Transverse colon (tissue), 4 donors: ENCODE measurements at regions not wholly inside any gene's neighbourhood (a gene's known extent, or its start where the extent isn't known, plus 50 kb on each side); places are given as distances from the start of the nearest gene placed in this dataset.

Experiments used
- DNase-seq: peaks from one replicate; pipeline ENCODE4 v3.0.0-alpha.2; 2019
- H3K27ac ChIP-seq, 4 donors: fragments of 200-600 bp; sonication (generic); 2 replicates each; pipeline ENCODE4 v1.5.1; 2016 to 2018; ENCODE audit warnings: inconsistent platforms in 4 of 4
- H3K27me3 ChIP-seq: fragments of 200-600 bp; sonication (generic); 2 replicates; pipeline ENCODE4 v1.5.1; 2017; ENCODE audit warnings: inconsistent platforms
- H3K36me3 ChIP-seq, 4 donors: fragments of 200-600 bp; sonication (generic); 2 replicates each; pipeline ENCODE4 v1.5.1; 2017 to 2019; ENCODE audit warnings: inconsistent platforms in 4 of 4
- H3K4me1 ChIP-seq, 4 donors: fragments of 200-600 bp; sonication (generic); 2 replicates each; pipeline ENCODE4 v1.5.1; 2017 to 2020; ENCODE audit warnings: inconsistent platforms in 4 of 4
- H3K4me3 ChIP-seq, 4 donors: fragments of 200-600 bp; sonication (generic); 1 replicate in 1 of 4; 2 replicates in 3 of 4; pipeline versions ENCODE4 v1.5.1 to v1.6.1; 2017 to 2019; ENCODE audit warnings: inconsistent platforms in 4 of 4
- H3K9me3 ChIP-seq, 2 donors: fragments of 200-600 bp; sonication (generic); 2 replicates each; pipeline ENCODE4 v1.5.1; 2017 to 2019; ENCODE audit warnings: inconsistent platforms in 2 of 2
- CTCF ChIP-seq, 5 experiments: fragments of 200-600 bp in 3 of 5; fragments of 450-650 bp in 2 of 5; sonication (generic) in 3 of 5; IDR thresholded peaks; 1 replicate in 2 of 5; 2 replicates in 3 of 5; pipeline ENCODE4 v1.5.1; 2016 to 2017; ENCODE audit warnings: antibody characterized with exemption in 5 of 5, inconsistent platforms in 3 of 5, mild to moderate bottlenecking in 2 of 5, moderate library complexity in 1 of 5
- EP300 ChIP-seq: sonication (generic); formaldehyde crosslinking; IDR thresholded peaks from one replicate; pipeline ENCODE4 v1.6.1; 2017; ENCODE audit warnings: antibody characterized with exemption, low read depth
- POLR2A ChIP-seq: fragments of 450-650 bp; IDR thresholded peaks from one replicate; pipeline ENCODE4 v1.6.1; 2016; ENCODE audit warnings: antibody characterized with exemption, mild to moderate bottlenecking, moderate library complexity
- POLR2AphosphoS5 ChIP-seq, 3 donors: sonication (generic); formaldehyde crosslinking; IDR thresholded peaks; one replicate each; pipeline ENCODE4 v1.6.1; 2016; ENCODE audit warnings: antibody characterized with exemption in 3 of 3
- WGBS, 2 donors: methylation state at CpG; one replicate each; pipeline ENCODE4 v1.1.5; 2018; ENCODE audit warnings: low coverage in 1 of 2; 5-methylcytosine and 5-hydroxymethylcytosine counted together
- in situ Hi-C, 4 donors: fragments of 200-750 bp; cut with MboI; loops; one replicate each; pipeline versions ENCODE4 v1.15.0 to v1.15.1; 2017; ENCODE audit warnings: low sequenced_read_pairs in 3 of 4, low pct_ligation_motif_present in 1 of 4, low pct_unique_long_range_greater_than_20kb in 1 of 4
- intact Hi-C: fragments of 100-400 bp; cut with DNase I; formaldehyde crosslinking; loops from one replicate; pipeline ENCODE4 v1.15.1; 2023; ENCODE audit warnings: low total_unique reads

- TF ChIP-seq EP300, result no peak
- TF ChIP-seq POLR2AphosphoS5 (IDR thresholded peaks at IDR 0.05), result no peak
- no peak for TF ChIP-seq CTCF (IDR thresholded peaks at IDR 0.05)
- TF ChIP-seq POLR2A, result no peak
- no peaks in the 10 kb centered on the region for H3K4me1 ChIP-seq
- 38 to 43% methylated on average over 2 of the region's 2 CpGs for WGBS, 2 donors
- intact Hi-C loops (no loop called here), in situ Hi-C loops (no loop called here)
- no peaks in the 10 kb centered on the region for H3K27me3 ChIP-seq
- no peak overlapping the region for H3K27ac ChIP-seq
- no peak overlapping the region for H3K4me3 ChIP-seq
- no peaks in the 10 kb centered on the region for H3K9me3 ChIP-seq
- H3K36me3 ChIP-seq, result no peaks in the 10 kb centered on the region
- DNase-seq, result no peak
Measured at GRCh38 chr6:92688342-92688741, 731.0 kb downstream of the EPHA7 start.

GRCh38 chr6:92687278-92687677, 732.1 kb downstream of the EPHA7 start:
- Histone ChIP-seq H3K36me3 (no peaks in the 10 kb centered on the region), H3K27ac (no peak overlapping the region), H3K27me3 (no peaks in the 10 kb centered on the region), H3K4me3 (no peak overlapping the region), H3K9me3 (no peaks in the 10 kb centered on the region), H3K4me1 (no peaks in the 10 kb centered on the region)
- in situ Hi-C loops (no loop called here), intact Hi-C loops (no loop called here)
- 74 to 83% methylated on average over 2 of the region's 2 CpGs for WGBS, 2 donors
- DNase-seq, result no peak
- TF ChIP-seq CTCF (IDR thresholded peaks at IDR 0.05) (no peak), EP300 (no peak), POLR2AphosphoS5 (IDR thresholded peaks at IDR 0.05) (no peak), POLR2A (no peak)

- no peak for DNase-seq
- intact Hi-C loops (no loop called here), in situ Hi-C loops (no loop called here)
- TF ChIP-seq EP300 (no peak), CTCF (IDR thresholded peaks at IDR 0.05) (no peak), POLR2AphosphoS5 (IDR thresholded peaks at IDR 0.05) (no peak), POLR2A (no peak)
- H3K4me3 ChIP-seq, result no peak overlapping the region
- WGBS, 2 donors, result 20 to 63% methylated on average over 1 of the region's 1 CpG
- no peaks in the 10 kb centered on the region for H3K36me3 ChIP-seq
- H3K4me1 ChIP-seq, result no peaks in the 10 kb centered on the region
- H3K27me3 ChIP-seq, result no peaks in the 10 kb centered on the region
- H3K27ac ChIP-seq, result no peak overlapping the region
- no peaks in the 10 kb centered on the region for H3K9me3 ChIP-seq
Measured at GRCh38 chr6:92684386-92684785, 735.0 kb downstream of the EPHA7 start.

- intact Hi-C loops, result no loop called here
Measured at GRCh38 chr6:92683748-92684147, 735.6 kb downstream of the EPHA7 start.

More at GRCh38 chr6:92683748-92684147, 735.6 kb downstream of the EPHA7 start:
- Histone ChIP-seq H3K9me3 (no peaks in the 10 kb centered on the region), H3K27ac (no peak overlapping the region), H3K4me1 (no peaks in the 10 kb centered on the region), H3K36me3 (no peaks in the 10 kb centered on the region), H3K27me3 (no peaks in the 10 kb centered on the region), H3K4me3 (no peak overlapping the region)
- in situ Hi-C loops, result no loop called here
- no peak for TF ChIP-seq CTCF (IDR thresholded peaks at IDR 0.05)
- no peak for DNase-seq
- 77 to 87% methylated on average over 2 of the region's 2 CpGs for WGBS, 2 donors
